ENCODE measurements at regions not wholly inside any gene's neighbourhood (a gene's known extent, or its start where the extent isn't known, plus 50 kb on each side); places are given as distances from the start of the nearest gene placed in this dataset.
A peak's percentile ranks its signal among the peaks of the same experiment; 100 is the strongest.

DNA sequence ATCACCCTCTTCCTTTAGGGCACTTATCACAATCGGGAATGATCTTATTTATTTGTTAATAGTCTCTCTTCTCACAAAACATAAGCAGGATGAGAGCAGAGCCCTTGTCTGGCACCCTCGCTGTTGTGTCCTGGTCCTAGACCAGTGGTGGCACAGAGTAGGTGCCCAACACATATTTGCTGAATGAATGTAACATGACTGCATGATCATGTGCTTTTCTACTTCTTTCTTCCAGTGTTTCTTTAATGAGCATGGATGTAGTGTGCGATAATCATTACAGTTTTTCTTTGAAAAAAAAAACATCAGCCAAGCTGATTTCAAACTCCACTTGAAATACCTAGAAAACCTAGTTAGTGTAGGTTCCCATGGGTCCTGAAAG is 164.1 kb downstream of the CHIC2 start:
- Mint-ChIP-seq H3K4me1 (ENCODE audit: unreplicated experiment) (peaks cover 31% of the 10 kb centered on the region), H3K4me3 (ENCODE audit: unreplicated experiment) (no peak overlapping the region), H3K27ac (ENCODE audit: unreplicated experiment) (peak overlapping the region; percentile 72), H3K36me3 (ENCODE audit: unreplicated experiment) (no peaks in the 10 kb centered on the region), H3K27me3 (ENCODE audit: unreplicated experiment) (no peaks in the 10 kb centered on the region), H3K9me3 (ENCODE audit: unreplicated experiment) (no peaks in the 10 kb centered on the region)
- no peak for DNase-seq (ENCODE audit: extremely low spot score, unreplicated experiment)
- TF ChIP-seq, protein P1, sequence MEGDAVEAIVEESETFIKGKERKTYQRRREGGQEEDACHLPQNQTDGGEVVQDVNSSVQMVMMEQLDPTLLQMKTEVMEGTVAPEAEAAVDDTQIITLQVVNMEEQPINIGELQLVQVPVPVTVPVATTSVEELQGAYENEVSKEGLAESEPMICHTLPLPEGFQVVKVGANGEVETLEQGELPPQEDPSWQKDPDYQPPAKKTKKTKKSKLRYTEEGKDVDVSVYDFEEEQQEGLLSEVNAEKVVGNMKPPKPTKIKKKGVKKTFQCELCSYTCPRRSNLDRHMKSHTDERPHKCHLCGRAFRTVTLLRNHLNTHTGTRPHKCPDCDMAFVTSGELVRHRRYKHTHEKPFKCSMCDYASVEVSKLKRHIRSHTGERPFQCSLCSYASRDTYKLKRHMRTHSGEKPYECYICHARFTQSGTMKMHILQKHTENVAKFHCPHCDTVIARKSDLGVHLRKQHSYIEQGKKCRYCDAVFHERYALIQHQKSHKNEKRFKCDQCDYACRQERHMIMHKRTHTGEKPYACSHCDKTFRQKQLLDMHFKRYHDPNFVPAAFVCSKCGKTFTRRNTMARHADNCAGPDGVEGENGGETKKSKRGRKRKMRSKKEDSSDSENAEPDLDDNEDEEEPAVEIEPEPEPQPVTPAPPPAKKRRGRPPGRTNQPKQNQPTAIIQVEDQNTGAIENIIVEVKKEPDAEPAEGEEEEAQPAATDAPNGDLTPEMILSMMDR (IDR thresholded peaks at IDR 0.05): no peak

DNA sequence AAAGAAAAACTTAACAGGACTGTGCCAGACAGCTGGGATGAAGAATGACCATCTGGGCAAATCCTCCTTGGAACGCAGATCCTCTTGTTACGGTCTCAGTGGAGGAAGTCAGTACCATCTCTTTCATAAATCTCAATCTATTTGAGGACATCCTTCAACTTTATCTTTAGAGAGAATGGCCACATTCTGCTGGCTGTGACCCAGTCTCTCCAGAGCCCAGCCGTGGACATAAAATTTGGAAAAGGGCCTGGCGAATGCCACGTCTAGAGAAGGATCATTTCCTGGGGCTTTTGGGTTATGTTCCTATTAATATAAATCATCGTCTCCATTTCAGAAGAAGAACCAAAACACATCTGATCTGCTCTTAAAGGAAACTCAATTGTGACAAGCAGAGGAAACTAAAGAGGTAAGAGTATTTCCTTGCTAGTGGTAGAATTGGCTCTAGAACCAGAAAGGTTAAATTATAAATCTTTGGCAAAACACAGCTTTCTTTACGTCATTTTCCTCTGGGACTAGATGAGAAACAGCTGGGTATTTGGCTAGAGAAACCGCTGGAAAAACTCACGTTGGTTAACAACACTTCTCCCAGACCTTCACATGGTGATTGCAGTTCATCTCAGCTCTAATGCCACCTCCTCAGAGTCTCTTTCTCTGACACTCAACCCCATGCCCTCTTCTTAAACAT is 164.7 kb downstream of the CHIC2 start:
- H3K36me3 Mint-ChIP-seq (ENCODE audit: unreplicated experiment): no peaks in the 10 kb centered on the region
- peak overlapping the region; percentile 72 for H3K27ac Mint-ChIP-seq (ENCODE audit: unreplicated experiment)
- no peaks in the 10 kb centered on the region for H3K9me3 Mint-ChIP-seq (ENCODE audit: unreplicated experiment)
- no peak overlapping the region for H3K4me3 Mint-ChIP-seq (ENCODE audit: unreplicated experiment)
- TF ChIP-seq, protein P1 (IDR thresholded peaks at IDR 0.05): no peak
- no peaks in the 10 kb centered on the region for H3K27me3 Mint-ChIP-seq (ENCODE audit: unreplicated experiment)
- H3K4me1 Mint-ChIP-seq (ENCODE audit: unreplicated experiment): peaks cover 31% of the 10 kb centered on the region
- no peak for DNase-seq (ENCODE audit: extremely low spot score, unreplicated experiment)

DNA sequence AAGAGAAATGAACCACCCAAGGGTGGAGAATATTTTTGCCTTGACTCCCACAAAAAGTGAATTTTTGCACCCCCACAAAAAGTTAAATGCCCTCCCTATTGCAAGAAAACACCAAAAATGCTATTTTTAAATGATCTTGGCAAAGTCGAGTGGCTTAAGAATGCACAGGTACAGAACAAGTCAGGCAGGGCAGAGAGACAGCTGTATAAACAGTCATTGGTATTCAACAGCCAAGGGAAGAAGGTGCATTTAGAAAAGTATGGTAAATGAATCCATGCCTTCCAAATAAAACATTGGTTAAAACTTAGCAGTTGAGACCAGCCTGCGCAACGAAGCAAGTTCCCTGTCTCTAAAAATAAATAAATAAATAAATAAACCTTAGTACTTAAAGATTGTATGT is 169.3 kb downstream of the CHIC2 start:
- Mint-ChIP-seq H3K36me3 (ENCODE audit: unreplicated experiment) (no peaks in the 10 kb centered on the region), H3K4me1 (ENCODE audit: unreplicated experiment) (peaks cover 40% of the 10 kb centered on the region), H3K27ac (ENCODE audit: unreplicated experiment) (peak overlapping the region; percentile 9), H3K4me3 (ENCODE audit: unreplicated experiment) (peak overlapping the region; percentile 11), H3K9me3 (ENCODE audit: unreplicated experiment) (no peaks in the 10 kb centered on the region), H3K27me3 (ENCODE audit: unreplicated experiment) (no peaks in the 10 kb centered on the region)
- TF ChIP-seq, protein P1 (IDR thresholded peaks at IDR 0.05): no peak
- no peak for DNase-seq (ENCODE audit: extremely low spot score, unreplicated experiment)

DNA sequence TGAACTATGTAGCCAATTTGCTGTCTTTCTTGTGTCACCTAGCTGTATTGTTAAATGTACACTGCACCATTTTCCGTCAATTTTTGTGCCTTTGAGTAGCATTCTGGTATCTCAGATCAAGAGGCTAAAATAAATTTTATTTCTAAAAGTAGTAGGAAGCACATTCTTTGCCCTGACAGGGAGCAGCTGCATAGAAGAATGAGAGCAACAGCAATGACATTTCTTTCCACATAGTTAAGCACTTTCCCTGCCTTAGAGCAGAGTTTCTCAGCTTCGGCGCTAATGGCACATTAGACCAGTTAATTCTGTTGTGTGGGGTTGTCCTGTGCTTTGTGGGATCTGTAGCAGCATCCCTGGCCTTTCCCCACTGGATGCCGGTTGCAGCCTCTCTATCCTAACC is 173.9 kb downstream of the CHIC2 start:
- Mint-ChIP-seq H3K36me3 (ENCODE audit: unreplicated experiment) (no peaks in the 10 kb centered on the region), H3K9me3 (ENCODE audit: unreplicated experiment) (no peaks in the 10 kb centered on the region), H3K4me1 (ENCODE audit: unreplicated experiment) (peaks cover 48% of the 10 kb centered on the region), H3K4me3 (ENCODE audit: unreplicated experiment) (no peak overlapping the region), H3K27ac (ENCODE audit: unreplicated experiment) (no peak overlapping the region), H3K27me3 (ENCODE audit: unreplicated experiment) (no peaks in the 10 kb centered on the region)
- TF ChIP-seq, protein P1 (IDR thresholded peaks at IDR 0.05): no peak
- DNase-seq (ENCODE audit: extremely low spot score, unreplicated experiment): no peak

DNA sequence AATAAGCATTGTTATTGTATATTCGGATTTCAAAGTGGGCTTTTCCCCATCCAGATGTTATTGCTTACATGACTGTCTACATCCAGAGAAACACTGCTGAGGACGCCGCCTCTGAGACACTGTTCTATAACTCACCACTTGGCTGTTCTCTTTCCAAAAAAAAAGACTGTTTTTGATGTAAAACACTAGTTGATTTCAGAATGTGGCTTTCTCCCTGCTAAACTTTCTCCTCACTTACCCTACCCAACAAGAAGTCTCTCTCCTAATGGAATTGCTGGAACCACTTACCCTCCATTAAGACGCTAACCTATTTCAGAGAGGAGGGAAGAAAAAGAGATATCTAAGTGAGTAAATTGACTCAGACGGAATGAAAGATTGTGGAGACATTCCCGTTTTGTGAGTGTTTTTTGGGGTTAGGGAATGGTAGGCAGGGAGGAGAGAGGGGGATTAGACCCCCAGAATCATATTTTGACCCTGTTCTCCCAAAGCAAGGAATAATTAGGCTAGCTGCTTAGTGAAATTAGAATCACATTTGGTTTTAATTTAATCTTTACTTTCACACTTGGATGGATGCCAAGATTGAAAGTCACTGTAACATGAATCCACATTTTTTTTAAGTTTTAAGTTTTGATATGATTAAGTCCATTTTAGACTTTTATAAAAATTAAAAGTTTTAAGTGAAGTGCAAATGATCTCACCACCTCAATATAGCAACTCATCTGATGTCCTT is 174.9 kb downstream of the CHIC2 start:
- Mint-ChIP-seq H3K4me3 (ENCODE audit: unreplicated experiment) (no peak overlapping the region), H3K36me3 (ENCODE audit: unreplicated experiment) (no peaks in the 10 kb centered on the region), H3K9me3 (ENCODE audit: unreplicated experiment) (no peaks in the 10 kb centered on the region), H3K27ac (ENCODE audit: unreplicated experiment) (peak overlapping the region; percentile 65), H3K27me3 (ENCODE audit: unreplicated experiment) (no peaks in the 10 kb centered on the region), H3K4me1 (ENCODE audit: unreplicated experiment) (peaks cover 43% of the 10 kb centered on the region)
- no peak for DNase-seq (ENCODE audit: extremely low spot score, unreplicated experiment)
- TF ChIP-seq, protein P1 (IDR thresholded peaks at IDR 0.05): no peak
